ENCODE measurements at regions not wholly inside any gene's neighbourhood (a gene's known extent, or its start where the extent isn't known, plus 50 kb on each side); places are given as distances from the start of the nearest gene placed in this dataset.

DNA sequence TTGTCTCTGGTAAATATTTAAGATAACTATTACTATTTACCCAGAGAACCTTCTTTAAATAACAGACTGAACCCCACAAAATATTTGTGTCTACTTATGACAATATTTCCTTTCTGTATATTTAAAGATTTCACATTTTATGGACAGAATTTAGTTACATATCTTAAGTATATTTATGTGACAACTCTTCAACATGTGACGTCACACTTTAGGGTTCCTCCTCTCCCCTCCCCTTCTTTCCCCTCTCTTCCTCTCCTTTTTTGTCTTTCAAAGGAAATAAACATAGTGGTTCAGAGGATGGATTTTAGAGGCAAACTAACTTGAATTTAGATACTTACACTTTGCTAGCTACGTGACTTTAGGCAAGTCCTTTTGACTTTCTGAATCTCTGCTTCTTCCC, 655.6 kb upstream of the NUDT12 start:
- TF ChIP-seq, protein P1, sequence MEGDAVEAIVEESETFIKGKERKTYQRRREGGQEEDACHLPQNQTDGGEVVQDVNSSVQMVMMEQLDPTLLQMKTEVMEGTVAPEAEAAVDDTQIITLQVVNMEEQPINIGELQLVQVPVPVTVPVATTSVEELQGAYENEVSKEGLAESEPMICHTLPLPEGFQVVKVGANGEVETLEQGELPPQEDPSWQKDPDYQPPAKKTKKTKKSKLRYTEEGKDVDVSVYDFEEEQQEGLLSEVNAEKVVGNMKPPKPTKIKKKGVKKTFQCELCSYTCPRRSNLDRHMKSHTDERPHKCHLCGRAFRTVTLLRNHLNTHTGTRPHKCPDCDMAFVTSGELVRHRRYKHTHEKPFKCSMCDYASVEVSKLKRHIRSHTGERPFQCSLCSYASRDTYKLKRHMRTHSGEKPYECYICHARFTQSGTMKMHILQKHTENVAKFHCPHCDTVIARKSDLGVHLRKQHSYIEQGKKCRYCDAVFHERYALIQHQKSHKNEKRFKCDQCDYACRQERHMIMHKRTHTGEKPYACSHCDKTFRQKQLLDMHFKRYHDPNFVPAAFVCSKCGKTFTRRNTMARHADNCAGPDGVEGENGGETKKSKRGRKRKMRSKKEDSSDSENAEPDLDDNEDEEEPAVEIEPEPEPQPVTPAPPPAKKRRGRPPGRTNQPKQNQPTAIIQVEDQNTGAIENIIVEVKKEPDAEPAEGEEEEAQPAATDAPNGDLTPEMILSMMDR (IDR thresholded peaks at IDR 0.05): no peak
- TF ChIP-seq POLR2A (IDR thresholded peaks at IDR 0.05): no peak

All from sigmoid colon (tissue), 3 donors.